A549 (cell line): ENCODE measurements at regions not wholly inside any gene's neighbourhood (a gene's known extent, or its start where the extent isn't known, plus 50 kb on each side); places are given as distances from the start of the nearest gene placed in this dataset.

ENCODE experiments used
- ATAC-seq, 2 experiments: fragments of 200-7000 bp in 1 of 2; fragments of >200 bp in 1 of 2; cut with Nextera tagmentation in 1 of 2; cut with Tn5 transposase in 1 of 2; 3 replicates each; pipeline versions ENCODE4 v1.8.0 to v1.9.1; 2018 to 2020; ENCODE audit warnings: mild to moderate bottlenecking in 1 of 2, moderate library complexity in 1 of 2
- CTCF ChIA-PET: fragments of 300-600 bp; sonication (Branson Sonifier 250); formaldehyde crosslinking; extraction: SDS; loops from one replicate; lab custom pipeline; 2021; ENCODE audit warnings: antibody characterized with exemption, inconsistent platforms; lab: Yijun Ruan, JAX
- POLR2A ChIA-PET: fragments of 350-600 bp; formaldehyde crosslinking; extraction: SDS; loops from one replicate; lab custom pipeline; 2021; ENCODE audit warnings: antibody characterized with exemption, inconsistent platforms; lab: Yijun Ruan, JAX
- DNase-seq, 2 experiments: peaks; one replicate each; pipeline versions ENCODE4 v3.0.0 to v3.0.0-alpha.2; 2011 to 2016; ENCODE audit warnings: low read depth in 1 of 2, low spot score in 1 of 2
- FAIRE-seq: peaks from 2 replicates; lab custom pipeline; 2011; peaks lifted over from hg19 to GRCh38; lab: Jason Lieb, UNC
- H3K27ac ChIP-seq, 2 experiments: fragments of >200 bp; sonication (Bioruptor Twin); formaldehyde crosslinking; 3 replicates each; pipeline ENCODE4 v1.5.1; 2016 to 2017
- H3K4me1 ChIP-seq: fragments of >200 bp; sonication (Bioruptor Twin); formaldehyde crosslinking; 3 replicates; pipeline ENCODE4 v1.6.1; 2016
- H3K4me2 ChIP-seq: fragments of >200 bp; sonication (Bioruptor Twin); formaldehyde crosslinking; 3 replicates; pipeline ENCODE4 v1.6.1; 2016
- H3K4me3 ChIP-seq: fragments of >200 bp; sonication (Bioruptor Twin); formaldehyde crosslinking; 3 replicates; pipeline ENCODE4 v1.5.1; 2016
- H3K9me3 ChIP-seq: fragments of >200 bp; sonication (Bioruptor Twin); formaldehyde crosslinking; 3 replicates; pipeline ENCODE4 v1.6.1; 2016
- CHD2 ChIP-seq: fragments of 150-350 bp; IDR thresholded peaks from 2 replicates; pipeline ENCODE4 v1.6.1; 2014; ENCODE audit warnings: low read length; ENCODE audit not compliant: partially characterized antibody
- EHMT2 ChIP-seq: fragments of 200-600 bp; sonication (generic); IDR thresholded peaks from 2 replicates; pipeline ENCODE4 v1.6.1; 2016; ENCODE audit warnings: antibody characterized with exemption, low read depth, mild to moderate bottlenecking, moderate library complexity
- FOXS1 ChIP-seq: fragments of 250-450 bp; sonication (Bioruptor Pico); IDR thresholded peaks from 2 replicates; pipeline ENCODE4 v1.5.0; 2020; ENCODE audit warnings: mild to moderate bottlenecking, moderate library complexity
- GATA3 ChIP-seq: IDR thresholded peaks from 2 replicates; pipeline ENCODE4 v1.6.1; 2012; ENCODE audit warnings: borderline replicate concordance
- HDAC2 ChIP-seq: fragments of 200-600 bp; sonication (generic); IDR thresholded peaks from 2 replicates; pipeline ENCODE4 v1.6.1; 2016
- HEYL ChIP-seq: fragments of 250-450 bp; sonication (Bioruptor Pico); IDR thresholded peaks from 2 replicates; pipeline ENCODE4 v1.8.0; 2021; ENCODE audit warnings: mild to moderate bottlenecking, moderate library complexity
- JUNB ChIP-seq: fragments of >200 bp; sonication (Bioruptor Twin); formaldehyde crosslinking; IDR thresholded peaks from 2 replicates; pipeline ENCODE4 v1.6.1; 2016
- KDM5A ChIP-seq: fragments of 200-600 bp; sonication (generic); IDR thresholded peaks from 2 replicates; pipeline ENCODE4 v1.6.1; 2016; ENCODE audit warnings: antibody characterized with exemption, mild to moderate bottlenecking
- MYC ChIP-seq: IDR thresholded peaks from 2 replicates; pipeline ENCODE4 v1.6.1; 2012; ENCODE audit warnings: mild to moderate bottlenecking, inconsistent platforms, low read length, improper control_type of control experiment, borderline replicate concordance
- NFE2L2 ChIP-seq: fragments of 150-350 bp; conservative IDR thresholded peaks from 2 replicates; pipeline ENCODE4 v1.6.1; 2014; ENCODE audit warnings: low read length
- NPAS2 ChIP-seq: fragments of 250-450 bp; sonication (Bioruptor Pico); IDR thresholded peaks from 2 replicates; pipeline ENCODE4 v1.8.0; 2022; ENCODE audit warnings: mild to moderate bottlenecking, moderate library complexity, borderline replicate concordance
- NR3C1 ChIP-seq: fragments of >200 bp; sonication (Bioruptor Twin); formaldehyde crosslinking; IDR thresholded peaks from 3 replicates; pipeline ENCODE4 v1.6.1; 2017
- PHF8 ChIP-seq: fragments of 200-600 bp; sonication (generic); IDR thresholded peaks from 2 replicates; pipeline ENCODE4 v1.6.1; 2016; ENCODE audit warnings: low read depth, mild to moderate bottlenecking, antibody characterized with exemption, moderate library complexity, borderline replicate concordance
- POLR2AphosphoS2 ChIP-seq: conservative IDR thresholded peaks from 2 replicates; pipeline ENCODE4 v1.6.1; 2012; ENCODE audit warnings: low read length, improper control_type of control experiment, inconsistent platforms
- RARB ChIP-seq: fragments of 250-450 bp; sonication (Bioruptor Pico); IDR thresholded peaks from 2 replicates; pipeline ENCODE4 v1.8.0; 2021; ENCODE audit warnings: mild to moderate bottlenecking, moderate library complexity
- RNF2 ChIP-seq: fragments of 200-600 bp; sonication (generic); IDR thresholded peaks from 2 replicates; pipeline ENCODE4 v1.6.1; 2016; ENCODE audit warnings: low read depth, mild to moderate bottlenecking, antibody characterized with exemption, moderate library complexity, borderline replicate concordance
- TFCP2L1 ChIP-seq: fragments of 250-450 bp; sonication (Bioruptor Pico); IDR thresholded peaks from 2 replicates; pipeline ENCODE4 v1.5.0; 2021; ENCODE audit warnings: mild to moderate bottlenecking
- TP53 ChIP-seq: fragments of 250-450 bp; sonication (Bioruptor Pico); IDR thresholded peaks from 2 replicates; pipeline ENCODE4 v1.5.0; 2021; ENCODE audit warnings: mild to moderate bottlenecking, moderate library complexity
- ZC3H11A ChIP-seq: fragments of 450-650 bp; IDR thresholded peaks from 2 replicates; pipeline ENCODE4 v1.6.1; 2014; ENCODE audit warnings: antibody characterized with exemption, mild to moderate bottlenecking
- WGBS: methylation state at CpG from one replicate; pipeline ENCODE4 v1.1.6; 2017; ENCODE audit errors: missing lambda C conversion rate; 5-methylcytosine and 5-hydroxymethylcytosine counted together
- TF ChIP-seq, protein P1 (sequence below): fragments of 200-600 bp; sonication (generic); IDR thresholded peaks from 2 replicates; pipeline ENCODE4 v1.6.1; 2016; ENCODE audit warnings: antibody characterized with exemption, mild to moderate bottlenecking, moderate library complexity
- TF ChIP-seq, protein P2 (sequence below): fragments of >200 bp; sonication (Bioruptor Twin); formaldehyde crosslinking; IDR thresholded peaks from 3 replicates; pipeline ENCODE4 v1.6.1; 2016
- TF ChIP-seq, protein P3 (sequence below): fragments of 450-650 bp; IDR thresholded peaks from 2 replicates; pipeline ENCODE4 v1.6.1; 2014; ENCODE audit warnings: antibody characterized with exemption

DNA sequence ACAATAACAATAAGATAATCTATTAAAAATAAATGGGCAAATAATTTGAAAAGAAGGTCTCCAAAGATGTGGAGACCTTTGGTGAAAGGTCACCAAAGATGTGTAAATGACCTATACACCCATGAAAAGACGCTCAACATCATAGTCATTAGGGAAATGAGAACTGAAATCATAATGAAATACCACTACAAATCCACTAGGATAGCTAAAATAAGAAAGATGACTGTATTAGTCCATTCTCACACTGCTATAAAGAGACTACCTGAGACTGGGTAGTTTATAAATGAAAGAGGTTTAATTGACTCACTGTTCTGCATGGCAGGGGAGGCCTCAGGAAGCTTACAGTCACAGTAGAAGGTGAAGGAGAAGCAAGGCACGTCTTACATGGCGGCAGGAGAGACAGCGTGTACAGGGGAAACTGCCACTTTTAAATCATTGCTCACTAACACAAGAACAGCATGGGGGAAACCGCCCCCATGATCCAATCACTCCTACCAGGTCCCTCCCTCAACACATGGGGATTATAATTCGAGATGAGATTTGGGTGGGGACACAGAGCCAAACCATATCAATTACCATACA, 339.6 kb downstream of the ENC1 start:
- CTCF ChIA-PET, result no interaction called here
- H3K4me2 ChIP-seq, result no peak overlapping the region
- FAIRE-seq, result no peak
- H3K9me3 ChIP-seq, result no peaks in the 10 kb centered on the region
- ATAC-seq, result no peak
- H3K27ac ChIP-seq, result no peak overlapping the region
- DNase-seq, result no peak
- 59% methylated on average over 6 of the region's 6 CpGs for WGBS
- POLR2A ChIA-PET, result no interaction called here
- TF ChIP-seq TFCP2L1 (CRISPR knock-in tag) (no peak), NR3C1 (no peak), GATA3 (no peak), POLR2AphosphoS2 (no peak), FOXS1 (no peak), RARB (CRISPR knock-in tag) (no peak), RNF2 (no peak), ZC3H11A (no peak), NPAS2 (no peak), MYC (no peak), NFE2L2 (no peak)
- TF ChIP-seq, protein P1, sequence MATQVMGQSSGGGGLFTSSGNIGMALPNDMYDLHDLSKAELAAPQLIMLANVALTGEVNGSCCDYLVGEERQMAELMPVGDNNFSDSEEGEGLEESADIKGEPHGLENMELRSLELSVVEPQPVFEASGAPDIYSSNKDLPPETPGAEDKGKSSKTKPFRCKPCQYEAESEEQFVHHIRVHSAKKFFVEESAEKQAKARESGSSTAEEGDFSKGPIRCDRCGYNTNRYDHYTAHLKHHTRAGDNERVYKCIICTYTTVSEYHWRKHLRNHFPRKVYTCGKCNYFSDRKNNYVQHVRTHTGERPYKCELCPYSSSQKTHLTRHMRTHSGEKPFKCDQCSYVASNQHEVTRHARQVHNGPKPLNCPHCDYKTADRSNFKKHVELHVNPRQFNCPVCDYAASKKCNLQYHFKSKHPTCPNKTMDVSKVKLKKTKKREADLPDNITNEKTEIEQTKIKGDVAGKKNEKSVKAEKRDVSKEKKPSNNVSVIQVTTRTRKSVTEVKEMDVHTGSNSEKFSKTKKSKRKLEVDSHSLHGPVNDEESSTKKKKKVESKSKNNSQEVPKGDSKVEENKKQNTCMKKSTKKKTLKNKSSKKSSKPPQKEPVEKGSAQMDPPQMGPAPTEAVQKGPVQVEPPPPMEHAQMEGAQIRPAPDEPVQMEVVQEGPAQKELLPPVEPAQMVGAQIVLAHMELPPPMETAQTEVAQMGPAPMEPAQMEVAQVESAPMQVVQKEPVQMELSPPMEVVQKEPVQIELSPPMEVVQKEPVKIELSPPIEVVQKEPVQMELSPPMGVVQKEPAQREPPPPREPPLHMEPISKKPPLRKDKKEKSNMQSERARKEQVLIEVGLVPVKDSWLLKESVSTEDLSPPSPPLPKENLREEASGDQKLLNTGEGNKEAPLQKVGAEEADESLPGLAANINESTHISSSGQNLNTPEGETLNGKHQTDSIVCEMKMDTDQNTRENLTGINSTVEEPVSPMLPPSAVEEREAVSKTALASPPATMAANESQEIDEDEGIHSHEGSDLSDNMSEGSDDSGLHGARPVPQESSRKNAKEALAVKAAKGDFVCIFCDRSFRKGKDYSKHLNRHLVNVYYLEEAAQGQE, result no peak
- H3K4me1 ChIP-seq, result no peaks in the 10 kb centered on the region
- no peak overlapping the region for H3K4me3 ChIP-seq

DNA sequence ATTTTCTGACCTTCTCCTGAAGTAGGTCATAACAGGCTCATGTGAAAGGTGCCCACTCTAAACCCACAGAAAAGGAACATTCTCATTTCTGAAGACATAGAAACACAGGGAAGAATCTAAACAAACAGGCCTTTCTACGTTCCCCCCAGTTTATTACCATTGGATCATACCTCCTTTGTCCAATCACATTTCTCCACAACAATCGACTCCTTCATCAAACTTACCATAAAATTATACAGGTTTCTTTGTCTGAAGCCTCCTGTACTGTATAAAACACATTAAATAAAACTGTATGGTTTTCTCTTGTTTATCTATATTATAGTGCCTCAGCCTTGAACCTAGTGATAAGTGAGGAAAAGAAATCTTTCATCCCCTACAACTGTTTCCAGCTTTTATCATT, 340.7 kb downstream of the ENC1 start:
- DNase-seq, result no peak
- ATAC-seq, result no peak
- CTCF ChIA-PET, result no interaction called here
- no peaks in the 10 kb centered on the region for H3K4me1 ChIP-seq
- no peak for TF ChIP-seq TP53 (CRISPR knock-in tag)
- TF ChIP-seq ZC3H11A, result no peak
- TF ChIP-seq KDM5A, result no peak
- no peak for TF ChIP-seq CHD2
- no peak for TF ChIP-seq EHMT2
- no peak for TF ChIP-seq HEYL (CRISPR knock-in tag)
- no peak for TF ChIP-seq POLR2AphosphoS2
- no peak for TF ChIP-seq JUNB
- TF ChIP-seq PHF8, result no peak
- no peak for TF ChIP-seq HDAC2
- TF ChIP-seq, protein P2, sequence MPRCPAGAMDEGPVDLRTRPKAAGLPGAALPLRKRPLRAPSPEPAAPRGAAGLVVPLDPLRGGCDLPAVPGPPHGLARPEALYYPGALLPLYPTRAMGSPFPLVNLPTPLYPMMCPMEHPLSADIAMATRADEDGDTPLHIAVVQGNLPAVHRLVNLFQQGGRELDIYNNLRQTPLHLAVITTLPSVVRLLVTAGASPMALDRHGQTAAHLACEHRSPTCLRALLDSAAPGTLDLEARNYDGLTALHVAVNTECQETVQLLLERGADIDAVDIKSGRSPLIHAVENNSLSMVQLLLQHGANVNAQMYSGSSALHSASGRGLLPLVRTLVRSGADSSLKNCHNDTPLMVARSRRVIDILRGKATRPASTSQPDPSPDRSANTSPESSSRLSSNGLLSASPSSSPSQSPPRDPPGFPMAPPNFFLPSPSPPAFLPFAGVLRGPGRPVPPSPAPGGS, result no peak
- TF ChIP-seq MYC, result no peak
- TF ChIP-seq, protein P3, sequence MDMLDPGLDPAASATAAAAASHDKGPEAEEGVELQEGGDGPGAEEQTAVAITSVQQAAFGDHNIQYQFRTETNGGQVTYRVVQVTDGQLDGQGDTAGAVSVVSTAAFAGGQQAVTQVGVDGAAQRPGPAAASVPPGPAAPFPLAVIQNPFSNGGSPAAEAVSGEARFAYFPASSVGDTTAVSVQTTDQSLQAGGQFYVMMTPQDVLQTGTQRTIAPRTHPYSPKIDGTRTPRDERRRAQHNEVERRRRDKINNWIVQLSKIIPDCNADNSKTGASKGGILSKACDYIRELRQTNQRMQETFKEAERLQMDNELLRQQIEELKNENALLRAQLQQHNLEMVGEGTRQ, result no peak
- TF ChIP-seq, all 56 proteins: peak for 0
- no peaks in the 10 kb centered on the region for H3K9me3 ChIP-seq
- H3K4me3 ChIP-seq, result no peak overlapping the region
- no peak overlapping the region for H3K27ac ChIP-seq
- no peak for FAIRE-seq
- 58% methylated on average over 2 of the region's 2 CpGs for WGBS
- H3K4me2 ChIP-seq, result no peak overlapping the region
- POLR2A ChIA-PET, result no interaction called here
